NCI-H510A treated with DMSO at 0.1 percent for 48 hours (cell line): ENCODE measurements at regions not wholly inside any gene's neighbourhood (a gene's known extent, or its start where the extent isn't known, plus 50 kb on each side); places are given as distances from the start of the nearest gene placed in this dataset.

Experiments
- DNase-seq: peaks from one replicate; lab custom pipeline; 2025; lab: John Stamatoyannopoulos, UW

DNA sequence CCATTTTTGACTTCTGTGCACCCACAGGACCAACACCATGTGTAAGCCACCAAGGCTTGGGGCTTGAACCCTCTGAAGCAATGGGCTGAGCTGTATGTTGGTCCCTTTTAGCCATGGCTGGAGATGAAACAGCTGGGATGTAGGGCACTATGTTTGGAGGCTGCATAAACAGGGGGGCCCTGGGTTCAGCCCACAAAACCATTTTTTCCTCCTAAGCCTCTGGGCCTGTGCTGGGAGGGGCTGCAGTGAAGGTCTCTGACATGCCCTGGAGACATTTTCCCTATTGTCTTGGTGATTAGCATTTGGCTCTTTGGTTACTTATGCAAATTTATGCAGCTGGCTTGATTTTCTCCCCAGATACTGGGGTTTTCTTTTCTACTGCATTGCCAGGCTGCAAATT lies 144.9 kb downstream of the ZNF326 start:
- no peak for DNase-seq

- no peak for DNase-seq
Measured at GRCh38 chr1:90135286-90135685, 140.4 kb downstream of the ZNF326 start.

DNA sequence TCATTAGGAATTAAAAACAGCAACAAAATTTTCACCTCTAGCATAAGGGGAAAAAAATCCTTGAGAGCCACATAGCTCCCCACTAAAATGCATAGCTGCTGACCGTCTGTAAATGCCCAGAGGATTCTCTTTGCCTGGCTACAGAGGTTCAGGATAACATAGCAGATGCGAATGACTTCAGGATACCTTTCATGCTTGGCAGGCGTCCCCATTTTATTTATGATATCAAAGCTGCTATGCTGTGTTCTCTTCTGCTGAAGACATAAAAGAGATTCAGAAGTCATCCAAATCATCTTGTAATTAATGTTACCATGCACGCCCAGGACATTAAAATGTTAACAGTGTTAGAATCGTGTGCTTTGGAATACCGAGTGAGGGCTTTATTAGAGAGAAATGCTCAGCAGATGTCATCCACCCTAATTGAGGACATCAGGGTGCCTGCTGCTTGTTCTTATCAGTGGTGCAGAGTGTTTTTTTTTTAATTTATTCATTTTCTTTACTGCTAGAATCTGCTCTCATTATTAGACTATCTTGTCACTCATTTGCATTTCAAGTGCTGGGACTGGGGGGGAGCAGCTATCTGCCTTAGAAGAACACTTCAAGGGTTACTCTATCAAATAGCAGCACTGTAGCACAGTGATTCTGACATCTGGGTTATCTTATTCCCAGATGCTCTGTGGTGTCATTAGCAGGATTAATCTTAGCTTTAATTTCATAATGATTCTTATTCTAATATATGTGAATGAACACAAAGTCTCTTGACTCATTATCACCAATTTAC lies 139.5 kb downstream of the ZNF326 start:
- DNase-seq, result no peak

GRCh38 chr1:90133133-90133532 lies 138.2 kb downstream of the ZNF326 start:
- peak; percentile 74 for DNase-seq

DNA sequence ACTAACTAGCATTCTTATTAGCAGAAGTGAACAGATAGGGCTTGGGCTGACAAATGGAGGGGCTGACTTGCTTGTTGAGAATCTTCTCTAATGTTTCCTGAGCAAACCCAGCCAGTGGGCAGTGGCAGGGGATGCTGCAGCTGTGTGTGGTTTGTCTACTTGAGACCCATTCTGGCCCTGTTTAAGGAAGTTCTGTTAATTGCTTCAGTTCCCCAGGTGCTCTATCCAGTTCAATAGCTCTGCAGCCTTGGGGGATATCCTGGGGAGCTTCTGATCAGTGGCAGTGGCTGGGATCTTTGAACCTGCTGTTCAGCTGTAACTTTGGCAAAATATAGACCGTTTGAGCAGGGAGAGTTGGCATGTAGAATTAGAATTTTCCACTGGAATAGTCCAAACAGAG lies 137.4 kb downstream of the ZNF326 start:
- no peak for DNase-seq

DNA sequence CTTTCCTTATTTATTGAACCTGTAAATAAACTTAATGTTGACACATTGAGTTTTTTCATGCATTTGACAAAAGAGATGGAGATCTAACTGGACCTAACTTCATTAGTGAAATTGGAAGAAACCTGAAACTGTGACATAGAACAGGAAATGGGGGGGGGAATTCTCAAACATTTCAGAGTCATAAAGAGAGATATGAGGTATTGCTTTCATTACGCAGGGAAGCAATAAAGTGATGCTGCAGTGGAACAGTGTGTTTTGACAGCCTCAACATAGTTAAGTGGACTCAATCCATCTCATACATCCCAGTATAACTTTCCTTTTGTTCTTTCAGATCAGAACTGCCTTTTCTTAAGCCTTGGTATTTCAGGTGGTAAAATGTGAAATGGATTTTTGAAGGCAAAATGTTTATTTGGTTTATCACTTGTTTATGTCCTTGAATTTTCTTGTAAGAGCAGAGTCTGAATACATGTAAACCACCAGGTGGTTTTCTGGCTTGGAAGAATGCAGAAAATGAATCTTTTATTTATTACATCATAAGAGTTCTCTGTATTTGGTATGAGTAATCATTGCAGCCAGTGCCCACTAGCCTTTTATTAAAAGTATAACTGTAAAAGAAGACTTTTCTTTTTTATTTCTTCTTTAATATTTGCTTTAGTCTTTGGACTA lies 132.5 kb downstream of the ZNF326 start:
- no peak for DNase-seq

GRCh38 chr1:90126834-90127233 lies 131.9 kb downstream of the ZNF326 start:
- no peak for DNase-seq

GRCh38 chr1:90122654-90123340 lies 127.9 kb downstream of the ZNF326 start:
- no peak for DNase-seq

DNA sequence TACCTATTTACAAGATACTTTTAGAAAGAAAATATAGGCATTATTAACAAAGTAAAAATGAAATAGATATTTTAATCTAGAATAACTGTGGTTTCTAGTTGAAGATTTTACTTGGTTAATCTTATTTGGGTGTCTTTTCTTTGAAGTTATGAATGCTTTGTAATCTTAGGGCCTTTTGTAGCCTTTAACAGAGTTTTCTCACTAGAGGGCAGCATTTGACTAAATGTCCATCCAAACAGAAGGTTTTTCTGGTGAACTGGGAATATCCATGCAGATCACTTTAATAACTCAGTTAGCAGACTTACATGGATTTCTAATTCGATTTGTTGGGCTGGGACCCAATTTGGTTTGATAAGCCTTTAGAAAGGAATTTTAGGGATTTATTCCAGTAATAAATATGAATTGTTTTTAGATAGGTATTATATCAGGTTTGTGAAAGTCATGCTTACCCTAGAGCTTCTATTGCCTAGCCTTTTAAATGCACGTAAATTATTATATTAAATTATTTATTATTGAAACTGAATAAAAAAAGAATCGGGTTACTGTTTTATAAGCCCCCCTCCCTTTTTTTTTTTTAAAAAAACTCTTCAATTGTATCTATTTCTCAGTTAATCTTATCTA lies 119.7 kb downstream of the ZNF326 start:
- peak; percentile 91 for DNase-seq

DNA sequence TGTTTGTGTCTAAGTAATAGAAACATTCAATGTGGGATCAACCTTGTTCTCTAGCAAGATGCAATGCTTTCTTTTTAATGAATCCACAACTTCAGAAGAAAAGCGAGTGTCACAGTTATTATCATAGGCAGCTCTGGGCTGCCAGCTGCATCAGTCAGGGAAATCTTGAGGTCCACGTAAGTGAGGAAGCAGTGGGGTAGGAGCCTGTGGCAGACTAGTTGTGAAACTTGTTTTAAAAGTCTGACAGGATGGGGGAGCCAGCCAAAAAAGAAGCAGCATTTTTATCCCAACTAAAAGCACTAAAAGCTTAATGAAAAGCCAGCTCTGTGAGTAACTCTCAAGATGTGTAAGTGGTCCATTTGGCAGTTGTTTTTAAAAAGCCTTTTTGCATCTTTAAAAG lies 113.1 kb downstream of the ZNF326 start:
- no peak for DNase-seq

DNA sequence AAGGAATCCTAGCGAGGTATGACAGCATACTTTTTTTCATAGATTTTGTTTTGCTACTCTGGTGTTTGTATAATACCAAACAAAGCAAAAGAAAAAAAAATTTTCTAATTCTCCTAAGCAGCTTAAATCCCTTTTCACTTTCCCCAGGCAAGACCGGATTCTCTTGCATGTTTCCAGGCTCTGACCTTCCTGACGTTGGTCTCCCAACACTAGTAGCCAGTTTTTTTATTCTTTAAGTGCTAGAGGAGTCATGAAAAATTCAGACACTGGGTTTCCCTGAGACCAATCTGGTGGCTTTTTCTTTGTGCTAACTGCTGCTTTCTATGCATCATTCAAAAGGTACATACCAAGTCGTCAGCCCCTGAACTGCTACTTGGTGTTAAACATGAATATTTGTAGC lies 111.4 kb downstream of the ZNF326 start:
- no peak for DNase-seq

GRCh38 chr1:90104941-90105538 lies 110.1 kb downstream of the ZNF326 start:
- no peak for DNase-seq

- no peak for DNase-seq
Measured at GRCh38 chr1:90100566-90100965, 105.7 kb downstream of the ZNF326 start.

GRCh38 chr1:90092441-90092840 lies 97.5 kb downstream of the ZNF326 start:
- no peak for DNase-seq
